ENCODE measurements at regions not wholly inside any gene's neighbourhood (a gene's known extent, or its start where the extent isn't known, plus 50 kb on each side); places are given as distances from the start of the nearest gene placed in this dataset.

DNA sequence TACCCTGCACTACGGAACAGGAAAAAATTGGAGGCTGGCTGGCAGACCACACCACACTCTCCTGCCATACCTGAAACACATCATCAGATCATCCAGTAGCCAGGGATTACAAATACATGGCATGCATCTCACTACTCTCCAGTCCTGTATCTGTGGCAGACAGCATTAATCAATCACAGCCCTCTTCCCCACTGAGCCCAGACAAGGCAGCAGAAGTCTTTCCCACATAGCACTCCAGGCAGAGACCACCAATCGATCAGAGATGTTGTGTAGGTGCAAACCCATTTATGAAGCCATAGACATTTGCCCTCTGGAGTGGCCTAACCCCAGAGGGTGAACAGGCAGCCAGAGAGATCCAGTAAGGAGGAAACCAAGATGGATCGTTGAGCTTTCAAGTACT is 410.9 kb upstream of the PROK2 start:
- BruUV-seq (replicated peaks) = no TSS peak
- no peak overlapping the region for H3K4me3 ChIP-seq (ENCODE audit: low read depth, low read length, poor library complexity, severe bottlenecking)
- DNase-seq (ENCODE audit: low spot score) = no peak
- H3K36me3 ChIP-seq (ENCODE audit: insufficient read depth, low read length, poor library complexity, severe bottlenecking) = no peaks in the 10 kb centered on the region
- H3K9me3 ChIP-seq (ENCODE audit: low read depth, low read length, poor library complexity, severe bottlenecking) = no peaks in the 10 kb centered on the region
- H3K27me3 ChIP-seq (replicated peaks; ENCODE audit: insufficient read depth, low read depth, low read length, poor library complexity) = no peaks in the 10 kb centered on the region
- TF ChIP-seq, protein P1, sequence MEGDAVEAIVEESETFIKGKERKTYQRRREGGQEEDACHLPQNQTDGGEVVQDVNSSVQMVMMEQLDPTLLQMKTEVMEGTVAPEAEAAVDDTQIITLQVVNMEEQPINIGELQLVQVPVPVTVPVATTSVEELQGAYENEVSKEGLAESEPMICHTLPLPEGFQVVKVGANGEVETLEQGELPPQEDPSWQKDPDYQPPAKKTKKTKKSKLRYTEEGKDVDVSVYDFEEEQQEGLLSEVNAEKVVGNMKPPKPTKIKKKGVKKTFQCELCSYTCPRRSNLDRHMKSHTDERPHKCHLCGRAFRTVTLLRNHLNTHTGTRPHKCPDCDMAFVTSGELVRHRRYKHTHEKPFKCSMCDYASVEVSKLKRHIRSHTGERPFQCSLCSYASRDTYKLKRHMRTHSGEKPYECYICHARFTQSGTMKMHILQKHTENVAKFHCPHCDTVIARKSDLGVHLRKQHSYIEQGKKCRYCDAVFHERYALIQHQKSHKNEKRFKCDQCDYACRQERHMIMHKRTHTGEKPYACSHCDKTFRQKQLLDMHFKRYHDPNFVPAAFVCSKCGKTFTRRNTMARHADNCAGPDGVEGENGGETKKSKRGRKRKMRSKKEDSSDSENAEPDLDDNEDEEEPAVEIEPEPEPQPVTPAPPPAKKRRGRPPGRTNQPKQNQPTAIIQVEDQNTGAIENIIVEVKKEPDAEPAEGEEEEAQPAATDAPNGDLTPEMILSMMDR (conservative IDR thresholded peaks at IDR 0.05; ENCODE audit: low read depth, low read length) = no peak
- TF ChIP-seq EZH2 (IDR thresholded peaks at IDR 0.05; ENCODE audit: borderline replicate concordance, low read depth, low read length, poor library complexity, severe bottlenecking) = no peak
- POLR2A ChIA-PET (ENCODE audit: low non-redundant PET) = no interaction called here
- CTCF ChIA-PET = no interaction called here
- intact Hi-C loops (cut with micrococcal nuclease; ENCODE audit: unreplicated experiment) = no loop called here
- H3K4me1 ChIP-seq (ENCODE audit: insufficient read depth, low read length, poor library complexity, severe bottlenecking) = peaks cover 7% of the 10 kb centered on the region
- H3K27ac ChIP-seq (ENCODE audit: low read depth, low read length, poor library complexity, severe bottlenecking) = no peak overlapping the region

DNA sequence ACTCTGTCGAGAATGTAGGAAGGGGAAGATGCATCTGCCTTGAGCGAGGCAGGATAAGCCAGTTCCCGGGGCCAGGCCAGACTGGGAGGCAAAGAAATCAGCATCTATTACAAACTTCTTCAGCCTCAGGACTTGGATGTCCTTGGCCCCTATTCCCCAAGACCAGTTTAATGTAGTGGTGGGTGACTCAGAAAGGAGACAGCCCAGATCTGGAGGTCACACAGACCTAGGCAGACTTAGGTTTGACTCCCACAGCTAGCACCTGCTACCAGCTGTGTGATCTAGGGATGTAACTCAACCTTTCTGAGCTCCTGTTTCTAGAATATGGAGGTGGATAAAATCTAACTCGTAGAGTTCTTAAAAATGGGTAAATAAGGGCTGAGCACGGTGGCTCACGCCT is 409.5 kb upstream of the PROK2 start:
- intact Hi-C loops (cut with micrococcal nuclease; ENCODE audit: unreplicated experiment) = no loop called here
- ChIA-PET CTCF (interaction anchor here (0.6 kb wide), 1 partner anchor 47 kb away, joined by 3 read pairs; no protein-coding TSS in a partner anchor), POLR2A (ENCODE audit: low non-redundant PET) (no interaction called here)
- TF ChIP-seq, protein P1 (conservative IDR thresholded peaks at IDR 0.05; ENCODE audit: low read depth, low read length) = no peak
- no peak for TF ChIP-seq EZH2 (IDR thresholded peaks at IDR 0.05; ENCODE audit: borderline replicate concordance, low read depth, low read length, poor library complexity, severe bottlenecking)
- Histone ChIP-seq H3K27me3 (replicated peaks; ENCODE audit: insufficient read depth, low read depth, low read length, poor library complexity) (no peaks in the 10 kb centered on the region), H3K27ac (ENCODE audit: low read depth, low read length, poor library complexity, severe bottlenecking) (peak overlapping the region; percentile 65), H3K9me3 (ENCODE audit: low read depth, low read length, poor library complexity, severe bottlenecking) (no peaks in the 10 kb centered on the region), H3K4me1 (ENCODE audit: insufficient read depth, low read length, poor library complexity, severe bottlenecking) (peaks cover 7% of the 10 kb centered on the region), H3K36me3 (ENCODE audit: insufficient read depth, low read length, poor library complexity, severe bottlenecking) (no peaks in the 10 kb centered on the region), H3K4me3 (ENCODE audit: low read depth, low read length, poor library complexity, severe bottlenecking) (no peak overlapping the region)
- BruUV-seq (replicated peaks) = no TSS peak
- no peak for DNase-seq (ENCODE audit: low spot score)

DNA sequence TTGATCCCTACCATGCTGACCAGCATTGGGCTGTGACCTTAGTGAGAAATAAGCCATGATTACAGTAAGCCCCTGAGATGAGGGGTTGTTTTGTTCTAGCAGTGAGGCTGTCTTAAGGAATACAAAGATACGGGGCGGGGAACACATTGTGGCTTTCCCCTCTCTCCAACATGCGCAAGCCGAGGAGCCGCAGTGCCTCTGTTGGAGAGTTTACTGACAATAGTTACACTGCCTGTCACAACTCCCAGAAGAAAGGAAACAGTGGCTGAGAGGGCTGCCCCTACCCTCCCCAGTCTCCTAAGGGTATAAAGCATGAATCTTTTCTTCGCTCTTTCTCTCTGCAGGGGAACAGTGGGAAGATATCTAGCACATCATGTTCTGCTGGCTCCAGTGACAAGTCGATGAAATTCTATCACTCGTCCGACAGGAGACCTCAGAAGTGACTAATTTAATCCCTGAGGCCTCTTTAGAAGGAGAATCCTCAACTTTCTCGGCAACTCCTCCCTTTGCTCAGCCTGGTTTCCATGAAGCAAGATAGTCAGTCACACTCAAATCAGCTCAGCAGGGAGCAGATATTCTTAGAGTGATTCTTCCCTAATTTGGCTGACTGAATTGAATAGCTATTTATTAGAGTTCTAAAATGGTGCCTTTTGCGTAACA is 409.0 kb upstream of the PROK2 start:
- Histone ChIP-seq H3K36me3 (ENCODE audit: insufficient read depth, low read length, poor library complexity, severe bottlenecking) (no peaks in the 10 kb centered on the region), H3K27ac (ENCODE audit: low read depth, low read length, poor library complexity, severe bottlenecking) (peak overlapping the region; percentile 65), H3K4me1 (ENCODE audit: insufficient read depth, low read length, poor library complexity, severe bottlenecking) (peaks cover 7% of the 10 kb centered on the region), H3K4me3 (ENCODE audit: low read depth, low read length, poor library complexity, severe bottlenecking) (no peak overlapping the region), H3K27me3 (replicated peaks; ENCODE audit: insufficient read depth, low read depth, low read length, poor library complexity) (no peaks in the 10 kb centered on the region), H3K9me3 (ENCODE audit: low read depth, low read length, poor library complexity, severe bottlenecking) (no peaks in the 10 kb centered on the region)
- intact Hi-C loops (cut with micrococcal nuclease; ENCODE audit: unreplicated experiment) = no loop called here
- TF ChIP-seq, protein P1 (conservative IDR thresholded peaks at IDR 0.05; ENCODE audit: low read depth, low read length) = no peak
- TF ChIP-seq EZH2 (IDR thresholded peaks at IDR 0.05; ENCODE audit: borderline replicate concordance, low read depth, low read length, poor library complexity, severe bottlenecking) = no peak
- POLR2A ChIA-PET (ENCODE audit: low non-redundant PET) = no interaction called here
- DNase-seq (ENCODE audit: low spot score) = peak; percentile 83
- BruUV-seq (replicated peaks) = no TSS peak
- CTCF ChIA-PET = interaction anchor here (0.6 kb wide), 1 partner anchor 47 kb away, joined by 3 read pairs; no protein-coding TSS in a partner anchor
